Tongue (tissue), 1 donor: ENCODE measurements at regions not wholly inside any gene's neighbourhood (a gene's known extent, or its start where the extent isn't known, plus 50 kb on each side); places are given as distances from the start of the nearest gene placed in this dataset.

Experiments used
- DNase-seq: peaks from one replicate; pipeline ENCODE4 v3.0.0-alpha.2; 2015

- no peak for DNase-seq
These were observed 405.8 kb upstream of the ADAMTS16 start for GRCh38 chr5:4734348-4734747.

- DNase-seq = no peak
These were observed 404.9 kb upstream of the ADAMTS16 start for GRCh38 chr5:4735261-4735660.

- DNase-seq = no peak
These were observed 402.3 kb upstream of the ADAMTS16 start for GRCh38 chr5:4737868-4738267.

GRCh38 chr5:4738298-4738697 is 401.8 kb upstream of the ADAMTS16 start:
- no peak for DNase-seq

GRCh38 chr5:4740156-4740555 is 400.0 kb upstream of the ADAMTS16 start:
- no peak for DNase-seq

- peak; percentile 8 for DNase-seq
These were observed 381.6 kb upstream of the ADAMTS16 start for GRCh38 chr5:4758550-4758949.

- DNase-seq = peak; percentile 6
These were observed 381.1 kb upstream of the ADAMTS16 start for GRCh38 chr5:4758996-4759395.

- DNase-seq = no peak
These were observed 377.8 kb upstream of the ADAMTS16 start for GRCh38 chr5:4762316-4762715.

GRCh38 chr5:4765411-4765810 is 374.7 kb upstream of the ADAMTS16 start:
- DNase-seq = no peak

GRCh38 chr5:4766101-4766500 is 374.0 kb upstream of the ADAMTS16 start:
- no peak for DNase-seq

GRCh38 chr5:4772591-4772990 is 367.5 kb upstream of the ADAMTS16 start:
- peak; percentile 0 for DNase-seq

GRCh38 chr5:4773827-4774317 is 366.3 kb upstream of the ADAMTS16 start:
- DNase-seq = no peak

GRCh38 chr5:4777435-4777834 is 362.7 kb upstream of the ADAMTS16 start:
- DNase-seq = no peak

- DNase-seq = no peak
These were observed 359.5 kb upstream of the ADAMTS16 start for GRCh38 chr5:4780633-4781032.

GRCh38 chr5:4781299-4781698 is 358.8 kb upstream of the ADAMTS16 start:
- DNase-seq = no peak

GRCh38 chr5:4785971-4786370 is 354.2 kb upstream of the ADAMTS16 start:
- DNase-seq = no peak

GRCh38 chr5:4797445-4797844 is 342.7 kb upstream of the ADAMTS16 start:
- no peak for DNase-seq

- DNase-seq = peak; percentile 1
These were observed 338.1 kb upstream of the ADAMTS16 start for GRCh38 chr5:4802044-4802443.

GRCh38 chr5:4804691-4805360 is 335.3 kb upstream of the ADAMTS16 start:
- peak; percentile 1 for DNase-seq

GRCh38 chr5:4815002-4815401 is 325.1 kb upstream of the ADAMTS16 start:
- DNase-seq = no peak

GRCh38 chr5:4817767-4818166 is 322.4 kb upstream of the ADAMTS16 start:
- no peak for DNase-seq

GRCh38 chr5:4831325-4831724 is 308.8 kb upstream of the ADAMTS16 start:
- DNase-seq = no peak

GRCh38 chr5:4832471-4832870 is 307.7 kb upstream of the ADAMTS16 start:
- no peak for DNase-seq

- no peak for DNase-seq
These were observed 306.9 kb upstream of the ADAMTS16 start for GRCh38 chr5:4833104-4833738.
